HFFc6 (cell line): ENCODE measurements at regions not wholly inside any gene's neighbourhood (a gene's known extent, or its start where the extent isn't known, plus 50 kb on each side); places are given as distances from the start of the nearest gene placed in this dataset.

Experiments
- DNase-seq: peaks from one replicate; pipeline ENCODE4 v3.0.0-alpha.2; 2018
- H3K27ac Mint-ChIP-seq: 2 replicates; pipeline ENCODE4 v1.8.0; 2020; ENCODE audit warnings: mild to moderate bottlenecking, mixed read lengths
- H3K27me3 Mint-ChIP-seq: 2 replicates; pipeline ENCODE4 v1.8.0; 2021; ENCODE audit warnings: mild to moderate bottlenecking, moderate library complexity, mixed read lengths; ENCODE audit not compliant: insufficient read depth
- H3K36me3 Mint-ChIP-seq: 2 replicates; pipeline ENCODE4 v1.8.0; 2021; ENCODE audit warnings: low read depth, mixed read lengths
- H3K4me1 Mint-ChIP-seq: 2 replicates; pipeline ENCODE4 v1.8.0; 2020; ENCODE audit warnings: low read depth, mixed read lengths
- H3K4me3 Mint-ChIP-seq: 2 replicates; pipeline ENCODE4 v1.8.0; 2020; ENCODE audit warnings: mild to moderate bottlenecking, moderate library complexity, mixed read lengths
- H3K9me3 Mint-ChIP-seq: 2 replicates; pipeline ENCODE4 v1.8.0; 2020; ENCODE audit warnings: mild to moderate bottlenecking, mixed read lengths
- CTCF ChIP-seq: fragments of 200-600 bp; sonication (generic); IDR thresholded peaks from 2 replicates; pipeline ENCODE4 v1.5.0; 2021; ENCODE audit warnings: antibody characterized with exemption, mild to moderate bottlenecking

DNA sequence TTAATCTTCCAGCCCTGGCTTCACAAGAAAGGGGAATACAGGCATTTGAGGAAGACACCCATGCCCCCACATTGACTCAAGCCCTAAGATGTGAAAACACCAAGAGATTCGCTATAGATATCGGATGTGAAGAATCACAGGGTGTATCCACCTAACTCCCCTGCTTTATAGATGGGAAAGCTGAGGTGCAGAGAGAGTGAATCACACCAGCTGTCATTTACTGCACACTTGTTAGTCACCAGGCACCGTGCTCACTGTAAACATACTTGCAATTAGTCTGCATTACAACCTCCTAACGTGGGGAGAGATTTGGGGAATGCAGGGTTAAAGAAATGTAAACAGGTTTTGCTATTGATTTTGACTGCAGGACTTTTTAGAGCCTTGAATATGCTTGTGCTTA, 325.5 kb downstream of the C16orf95 start:
- Mint-ChIP-seq H3K4me3 (no peak overlapping the region; the same call in 1 of the 2 replicates), H3K27ac (no peak overlapping the region), H3K9me3 (peaks cover 11% of the 10 kb centered on the region), H3K27me3 (peaks cover 12% of the 10 kb centered on the region), H3K4me1 (peaks cover 47% of the 10 kb centered on the region), H3K36me3 (peaks cover 11% of the 10 kb centered on the region; the same call in 1 of the 2 replicates)
- no peak for TF ChIP-seq CTCF
- DNase-seq = peak; percentile 43

GRCh38 chr16:86992587-86992986, 324.6 kb downstream of the C16orf95 start:
- Mint-ChIP-seq H3K27ac (no peak overlapping the region; the same call in 1 of the 2 replicates), H3K4me3 (no peak overlapping the region), H3K9me3 (peaks cover 11% of the 10 kb centered on the region), H3K36me3 (peaks cover 11% of the 10 kb centered on the region; the same call in 1 of the 2 replicates), H3K27me3 (peaks cover 14% of the 10 kb centered on the region), H3K4me1 (peaks cover 47% of the 10 kb centered on the region)
- DNase-seq = no peak
- TF ChIP-seq CTCF = no peak

- peaks cover 48% of the 10 kb centered on the region for H3K4me1 Mint-ChIP-seq
- H3K36me3 Mint-ChIP-seq = peaks cover 11% of the 10 kb centered on the region; the same call in 1 of the 2 replicates
- no peak for TF ChIP-seq CTCF
- DNase-seq = no peak
- H3K27ac Mint-ChIP-seq = no peak overlapping the region
- peaks cover 11% of the 10 kb centered on the region for H3K9me3 Mint-ChIP-seq
- H3K27me3 Mint-ChIP-seq = peaks cover 15% of the 10 kb centered on the region
- no peak overlapping the region for H3K4me3 Mint-ChIP-seq
Measured at GRCh38 chr16:86993426-86994110, 323.6 kb downstream of the C16orf95 start.

DNA sequence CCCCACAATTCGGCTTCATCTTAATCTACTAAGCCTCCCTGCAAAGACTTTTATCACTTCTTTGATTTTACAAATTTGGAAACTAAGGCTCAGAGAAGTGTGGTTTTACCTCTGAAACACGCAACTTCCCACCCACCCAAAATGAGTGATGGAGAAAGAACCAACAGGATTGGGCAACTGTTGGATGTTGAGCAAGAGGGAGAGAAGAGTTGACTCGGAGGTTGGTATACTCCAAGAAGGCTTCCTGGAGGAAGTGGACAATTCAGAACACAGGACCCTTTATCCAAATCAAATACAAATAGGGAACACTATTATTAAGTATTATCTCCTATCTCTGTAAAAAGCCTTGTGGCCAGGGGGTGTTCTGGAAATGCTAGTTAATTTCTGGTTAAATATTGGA, 323.0 kb downstream of the C16orf95 start:
- no peak for DNase-seq
- TF ChIP-seq CTCF = no peak
- Mint-ChIP-seq H3K36me3 (peaks cover 11% of the 10 kb centered on the region; the same call in 1 of the 2 replicates), H3K27ac (peak overlapping the region; percentile 76; the same call in 1 of the 2 replicates), H3K27me3 (peaks cover 13% of the 10 kb centered on the region), H3K4me1 (peaks cover 55% of the 10 kb centered on the region), H3K4me3 (no peak overlapping the region), H3K9me3 (peaks cover 11% of the 10 kb centered on the region)

DNA sequence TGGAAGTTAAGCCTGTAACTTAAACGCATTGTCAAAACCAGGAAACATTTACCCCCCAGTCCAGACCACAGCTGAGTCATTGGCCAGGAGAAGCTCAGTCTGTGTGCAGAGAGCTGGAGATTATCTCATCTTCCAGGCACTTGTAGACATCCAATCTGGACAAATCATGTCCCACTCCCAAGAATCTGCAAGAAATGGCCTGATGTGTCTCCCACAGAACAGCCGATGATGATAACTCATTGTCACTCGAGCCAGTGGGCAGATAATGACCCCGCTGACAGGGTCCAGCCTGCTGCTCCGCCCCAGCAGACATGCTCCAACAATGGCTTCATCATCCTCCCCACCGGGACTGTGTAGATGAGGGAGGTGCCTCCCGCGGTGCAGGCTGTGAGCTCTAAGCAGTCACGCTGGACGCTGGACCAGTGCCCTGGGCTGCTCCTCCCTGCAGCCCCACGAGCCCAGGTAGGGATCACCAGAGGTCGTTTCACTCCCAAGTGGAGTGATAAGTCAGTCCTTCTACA, 322.5 kb downstream of the C16orf95 start:
- peak; percentile 81 for DNase-seq
- peaks cover 13% of the 10 kb centered on the region for H3K27me3 Mint-ChIP-seq
- peaks cover 60% of the 10 kb centered on the region for H3K4me1 Mint-ChIP-seq
- peak overlapping the region; percentile 76 for H3K27ac Mint-ChIP-seq
- H3K9me3 Mint-ChIP-seq = peaks cover 11% of the 10 kb centered on the region
- H3K36me3 Mint-ChIP-seq = peaks cover 11% of the 10 kb centered on the region; the same call in 1 of the 2 replicates
- peak overlapping the region; percentile 82 for H3K4me3 Mint-ChIP-seq
- TF ChIP-seq CTCF = no peak
